ENCODE measurements at regions not wholly inside any gene's neighbourhood (a gene's known extent, or its start where the extent isn't known, plus 50 kb on each side); places are given as distances from the start of the nearest gene placed in this dataset.

GRCh38 chr9:95598236-95598635, 81.5 kb upstream of the PTCH1 start (continued):
- TF ChIP-seq SIX4 (CRISPR knock-in tag; IDR thresholded peaks at IDR 0.05) (no peak), ZSCAN21 (CRISPR knock-in tag; IDR thresholded peaks at IDR 0.05; ENCODE audit: borderline replicate concordance) (no peak), ZNF605 (CRISPR knock-in tag; IDR thresholded peaks at IDR 0.05) (no peak), FOXO1 (CRISPR knock-in tag; IDR thresholded peaks at IDR 0.05) (no peak), ZC3H4 (CRISPR knock-in tag; IDR thresholded peaks at IDR 0.05; ENCODE audit: borderline replicate concordance) (no peak), ATAD3A (CRISPR knock-in tag; IDR thresholded peaks at IDR 0.05) (no peak)
- TF ChIP-seq, protein P1, sequence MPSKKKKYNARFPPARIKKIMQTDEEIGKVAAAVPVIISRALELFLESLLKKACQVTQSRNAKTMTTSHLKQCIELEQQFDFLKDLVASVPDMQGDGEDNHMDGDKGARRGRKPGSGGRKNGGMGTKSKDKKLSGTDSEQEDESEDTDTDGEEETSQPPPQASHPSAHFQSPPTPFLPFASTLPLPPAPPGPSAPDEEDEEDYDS (CRISPR knock-in tag; IDR thresholded peaks at IDR 0.05): no peak

GRCh38 chr9:95595721-95596295, 79.0 kb upstream of the PTCH1 start:
- Histone ChIP-seq H3K79me2 (ENCODE audit: insufficient read depth, low read length) (no peaks in the 10 kb centered on the region), H3K4me3 (replicated peaks in 1 of 3; ENCODE audit: insufficient read depth in 1 of 3, low read depth in 2 of 3, low read length in 3 of 3) (no peak overlapping the region), H3K27ac (ENCODE audit: extremely low read length, insufficient read depth, low read length) (no peak overlapping the region), H3K36me3 (replicated peaks in 1 of 2; ENCODE audit: control insufficient read depth in 1 of 2, insufficient read depth in 2 of 2, low read length in 2 of 2) (no peaks in the 10 kb centered on the region), H3K27me3 (ENCODE audit: control insufficient read depth in 1 of 2, insufficient read depth in 2 of 2, low read length in 2 of 2) (peaks cover 3 to 45% of the 10 kb centered on the region in 2 experiments; a peak in 3 of 5 replicates), H2AFZ (ENCODE audit: low read length) (no peak overlapping the region), H3K9ac (ENCODE audit: insufficient read depth, low read depth, low read length) (no peak overlapping the region), H3K9me3 (ENCODE audit: low read length) (no peaks in the 10 kb centered on the region), H3K4me1 (ENCODE audit: insufficient read depth, low read length) (no peaks in the 10 kb centered on the region), H3K4me2 (ENCODE audit: low read depth, low read length) (no peak overlapping the region), H4K20me1 (ENCODE audit: insufficient read depth, low read length) (no peaks in the 10 kb centered on the region)
- ATAC-seq (no peak), FAIRE-seq (no peak), DNase-seq (ENCODE audit: low spot score) (no peak)
- intact Hi-C loops (cut with micrococcal nuclease; ENCODE audit: unreplicated experiment) (no loop called here), in situ Hi-C loops (cut with HindIII; ENCODE audit: extremely low pct_ligation_motif_present, low pct_unique_long_range_greater_than_20kb) (no loop called here)
- ChIA-PET POLR2A (no interaction called here), CTCF (ENCODE audit: low intra/inter-chr PET ratio, low total read pairs) (no interaction called here)
- BruUV-seq (replicated peaks): no TSS peak
- no peak for TF ChIP-seq HMGA1 (CRISPR knock-in tag; conservative IDR thresholded peaks at IDR 0.05)
- TF ChIP-seq ZNF367 (CRISPR knock-in tag; IDR thresholded peaks at IDR 0.05; ENCODE audit: borderline replicate concordance): no peak
- no peak for TF ChIP-seq TGIF2 (CRISPR knock-in tag; IDR thresholded peaks at IDR 0.05)
- TF ChIP-seq HOMEZ (CRISPR knock-in tag; IDR thresholded peaks at IDR 0.05; ENCODE audit: low read depth): no peak
- WGBS (ENCODE audit: low lambda C conversion rate): 84% methylated on average over 5 of the region's 15 CpGs

Measured in HepG2 (cell line).